CD14-positive monocyte (primary cell): ENCODE measurements at regions not wholly inside any gene's neighbourhood (a gene's known extent, or its start where the extent isn't known, plus 50 kb on each side); places are given as distances from the start of the nearest gene placed in this dataset.

Source experiments
- DNase-seq, 3 donors: peaks; one replicate each; pipeline ENCODE4 v3.0.0-alpha.2; 2011 to 2022
- H2AFZ ChIP-seq: 2 replicates; pipeline ENCODE4 v1.6.0; 2012; ENCODE audit warnings: mild to moderate bottlenecking, low read depth, low read length, inconsistent platforms; ENCODE audit not compliant: insufficient read depth, poor library complexity, severe bottlenecking
- H3K27ac ChIP-seq, 2 donors: 1 replicate in 1 of 2; 2 replicates in 1 of 2; pipeline ENCODE4 v1.5.1; 2012 to 2013; ENCODE audit warnings: low read length in 2 of 2, control low read depth in 1 of 2, inconsistent platforms in 1 of 2, low read depth in 1 of 2, mild to moderate bottlenecking in 1 of 2
- H3K27me3 ChIP-seq, 2 donors: one replicate each; pipeline versions ENCODE4 v1.6.0 to v1.6.1; 2011 to 2013; ENCODE audit warnings: low read length in 2 of 2; ENCODE audit not compliant: control insufficient read depth in 2 of 2, insufficient read depth in 2 of 2
- H3K36me3 ChIP-seq, 2 donors: replicated peaks in 1 of 2; 1 replicate in 1 of 2; 2 replicates in 1 of 2; pipeline versions ENCODE4 v1.5.1 to v1.6.1; 2012 to 2013; ENCODE audit warnings: low read length in 2 of 2, control low read depth in 1 of 2, inconsistent platforms in 1 of 2, mild to moderate bottlenecking in 1 of 2; ENCODE audit not compliant: insufficient read depth in 2 of 2, control insufficient read depth in 1 of 2
- H3K4me1 ChIP-seq, 2 donors: 1 replicate in 1 of 2; 2 replicates in 1 of 2; pipeline versions ENCODE4 v1.5.1 to v1.6.1; 2012 to 2013; ENCODE audit warnings: low read length in 2 of 2, control low read depth in 1 of 2, inconsistent platforms in 1 of 2, mild to moderate bottlenecking in 1 of 2, moderate library complexity in 1 of 2; ENCODE audit not compliant: insufficient read depth in 2 of 2, control insufficient read depth in 1 of 2
- H3K4me2 ChIP-seq: replicated peaks from 2 replicates; pipeline ENCODE3; 2012; ENCODE audit warnings: low read length, moderate library complexity, mild to moderate bottlenecking; ENCODE audit not compliant: poor library complexity, severe bottlenecking; ENCODE audit errors: extremely low read depth
- H3K4me3 ChIP-seq, 3 experiments: fragments of 200-600 bp in 1 of 3; sonication (generic) in 1 of 3; replicated peaks in 1 of 3; 1 replicate in 2 of 3; 2 replicates in 1 of 3; pipeline ENCODE4 v1.5.1; 2011 to 2013; ENCODE audit warnings: low read length in 3 of 3, mild to moderate bottlenecking in 3 of 3, control low read depth in 2 of 3, low read depth in 2 of 3, inconsistent platforms in 1 of 3, moderate library complexity in 1 of 3
- H3K79me2 ChIP-seq: 2 replicates; pipeline ENCODE4 v1.6.0; 2012; ENCODE audit warnings: mild to moderate bottlenecking, control low read depth, inconsistent platforms, low read length, moderate library complexity; ENCODE audit not compliant: insufficient read depth
- H3K9ac ChIP-seq: 2 replicates; pipeline ENCODE4 v1.6.0; 2017; ENCODE audit warnings: low read length, mild to moderate bottlenecking; ENCODE audit not compliant: insufficient read depth, poor library complexity, severe bottlenecking
- H3K9me3 ChIP-seq, 2 donors: replicated peaks in 1 of 2; 1 replicate in 1 of 2; 2 replicates in 1 of 2; pipeline versions ENCODE4 v1.5.1 to v1.6.1; 2012 to 2013; ENCODE audit warnings: low read length in 2 of 2, control low read depth in 1 of 2; ENCODE audit not compliant: control insufficient read depth in 1 of 2, insufficient read depth in 1 of 2
- H4K20me1 ChIP-seq: 2 replicates; pipeline ENCODE4 v1.6.0; 2012; ENCODE audit warnings: mild to moderate bottlenecking, low read length, control low read depth, moderate library complexity; ENCODE audit not compliant: insufficient read depth
- H3K27ac Mint-ChIP-seq, 7 donors: one replicate each; pipeline ENCODE4 v1.8.0; 2020; ENCODE audit warnings: mild to moderate bottlenecking in 7 of 7, mixed read lengths in 7 of 7, moderate library complexity in 6 of 7, inconsistent platforms in 2 of 7
- H3K27me3 Mint-ChIP-seq, 3 donors: one replicate each; pipeline ENCODE4 v1.8.0; 2021 to 2022; ENCODE audit warnings: low read depth in 3 of 3, mild to moderate bottlenecking in 3 of 3, mixed read lengths in 3 of 3, moderate library complexity in 3 of 3, inconsistent platforms in 1 of 3
- H3K36me3 Mint-ChIP-seq, 2 donors: one replicate each; pipeline ENCODE4 v1.8.0; 2020; ENCODE audit warnings: mixed read lengths in 2 of 2, inconsistent platforms in 1 of 2, mild to moderate bottlenecking in 1 of 2
- H3K4me1 Mint-ChIP-seq: one replicate; pipeline ENCODE4 v1.8.0; 2020; ENCODE audit warnings: mild to moderate bottlenecking, mixed read lengths
- H3K4me3 Mint-ChIP-seq, 2 donors: one replicate each; pipeline ENCODE4 v1.8.0; 2020; ENCODE audit warnings: mild to moderate bottlenecking in 2 of 2, mixed read lengths in 2 of 2, moderate library complexity in 1 of 2
- H3K9me3 Mint-ChIP-seq, 7 donors: one replicate each; pipeline ENCODE4 v1.8.0; 2020 to 2022; ENCODE audit warnings: mixed read lengths in 7 of 7, mild to moderate bottlenecking in 6 of 7, moderate library complexity in 6 of 7, inconsistent platforms in 2 of 7
- WGBS: methylation state at CpG from one replicate; pipeline ENCODE4 v1.1.5; 2013; ENCODE audit warnings: missing lambda C conversion rate; ENCODE audit not compliant: insufficient coverage; 5-methylcytosine and 5-hydroxymethylcytosine counted together
- intact Hi-C, 2 donors: fragments of 100-400 bp; cut with micrococcal nuclease; formaldehyde crosslinking; loops; one replicate each; pipeline versions ENCODE4 v1.15.0 to v1.15.1; 2023
- TF ChIP-seq, protein P1 (sequence below): fragments of 200-600 bp; IDR thresholded peaks from one replicate; pipeline ENCODE4 v1.8.0; 2022; ENCODE audit warnings: antibody characterized with exemption, mild to moderate bottlenecking

DNA sequence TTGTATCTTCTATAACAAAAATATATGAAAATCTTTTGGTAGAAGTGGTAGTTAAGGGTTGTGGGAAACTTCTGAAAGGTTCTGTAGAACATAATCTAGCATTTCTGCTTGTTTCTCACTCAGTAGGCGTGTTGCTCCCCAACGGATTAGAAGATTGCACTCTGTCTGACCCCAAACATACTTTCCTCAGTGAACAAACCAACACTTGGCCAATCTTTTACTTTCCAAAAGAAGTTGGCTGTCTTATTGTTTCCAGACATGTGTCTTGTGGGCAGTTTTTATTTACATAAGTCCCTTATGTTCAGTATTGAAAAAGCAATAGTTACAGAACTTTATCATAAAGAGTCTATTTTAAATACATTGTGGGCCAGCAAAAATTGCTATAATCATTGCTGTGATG, 312.8 kb upstream of the EPHA5 start:
- no peaks in the 10 kb centered on the region for H3K36me3 Mint-ChIP-seq
- intact Hi-C loops, result no loop called here
- WGBS, result no CpG with 5 or more reads among the region's 2 CpGs
- no peaks in the 10 kb centered on the region for H3K4me1 ChIP-seq
- no peak overlapping the region for H3K4me2 ChIP-seq
- H3K27ac Mint-ChIP-seq, result no peak overlapping the region
- no peak overlapping the region for H3K9ac ChIP-seq
- H3K79me2 ChIP-seq, result no peaks in the 10 kb centered on the region
- H3K4me3 Mint-ChIP-seq, result no peak overlapping the region
- no peak for DNase-seq
- H2AFZ ChIP-seq, result no peak overlapping the region
- H4K20me1 ChIP-seq, result no peaks in the 10 kb centered on the region
- H3K9me3 ChIP-seq, result peaks cover 6 to 7% of the 10 kb centered on the region in 2 donors
- H3K27ac ChIP-seq, result no peak overlapping the region
- no peaks in the 10 kb centered on the region for H3K4me1 Mint-ChIP-seq
- no peaks in the 10 kb centered on the region for H3K36me3 ChIP-seq
- H3K4me3 ChIP-seq, result no peak overlapping the region
- H3K9me3 Mint-ChIP-seq, result peaks cover 0 to 9% (median 3%) of the 10 kb centered on the region in 7 donors
- TF ChIP-seq, protein P1, sequence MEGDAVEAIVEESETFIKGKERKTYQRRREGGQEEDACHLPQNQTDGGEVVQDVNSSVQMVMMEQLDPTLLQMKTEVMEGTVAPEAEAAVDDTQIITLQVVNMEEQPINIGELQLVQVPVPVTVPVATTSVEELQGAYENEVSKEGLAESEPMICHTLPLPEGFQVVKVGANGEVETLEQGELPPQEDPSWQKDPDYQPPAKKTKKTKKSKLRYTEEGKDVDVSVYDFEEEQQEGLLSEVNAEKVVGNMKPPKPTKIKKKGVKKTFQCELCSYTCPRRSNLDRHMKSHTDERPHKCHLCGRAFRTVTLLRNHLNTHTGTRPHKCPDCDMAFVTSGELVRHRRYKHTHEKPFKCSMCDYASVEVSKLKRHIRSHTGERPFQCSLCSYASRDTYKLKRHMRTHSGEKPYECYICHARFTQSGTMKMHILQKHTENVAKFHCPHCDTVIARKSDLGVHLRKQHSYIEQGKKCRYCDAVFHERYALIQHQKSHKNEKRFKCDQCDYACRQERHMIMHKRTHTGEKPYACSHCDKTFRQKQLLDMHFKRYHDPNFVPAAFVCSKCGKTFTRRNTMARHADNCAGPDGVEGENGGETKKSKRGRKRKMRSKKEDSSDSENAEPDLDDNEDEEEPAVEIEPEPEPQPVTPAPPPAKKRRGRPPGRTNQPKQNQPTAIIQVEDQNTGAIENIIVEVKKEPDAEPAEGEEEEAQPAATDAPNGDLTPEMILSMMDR, result no peak
- H3K27me3 ChIP-seq, result no peaks in the 10 kb centered on the region
- H3K27me3 Mint-ChIP-seq, result no peaks in the 10 kb centered on the region

DNA sequence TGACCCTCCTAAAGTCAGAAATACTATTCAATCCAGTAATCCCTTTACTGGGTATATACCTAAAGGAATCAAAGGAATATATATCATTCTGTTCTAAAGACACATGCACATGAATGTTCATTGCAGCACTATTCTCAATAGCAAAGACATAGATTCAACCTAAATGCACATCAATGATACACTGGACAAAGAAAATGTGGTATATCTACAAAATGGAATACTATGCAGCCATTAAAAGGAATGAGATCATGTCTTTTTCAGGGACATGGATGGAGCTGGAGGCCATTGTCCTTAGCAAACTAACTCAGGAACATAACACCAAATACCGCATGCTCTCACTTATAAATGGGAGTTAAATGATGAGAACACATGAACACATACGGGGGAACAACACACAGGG, 306.0 kb upstream of the EPHA5 start:
- Mint-ChIP-seq H3K4me3 (no peak overlapping the region), H3K27me3 (peaks cover 0 to 1% (median 0%) of the 10 kb centered on the region in 3 donors), H3K4me1 (no peaks in the 10 kb centered on the region), H3K27ac (no peak overlapping the region), H3K36me3 (no peaks in the 10 kb centered on the region), H3K9me3 (peaks cover 0 to 12% (median 3%) of the 10 kb centered on the region in 7 donors)
- intact Hi-C loops, result no loop called here
- TF ChIP-seq, protein P1, result no peak
- no peak overlapping the region for H2AFZ ChIP-seq
- H3K4me1 ChIP-seq, result no peaks in the 10 kb centered on the region
- H4K20me1 ChIP-seq, result no peaks in the 10 kb centered on the region
- no peaks in the 10 kb centered on the region for H3K36me3 ChIP-seq
- 67% methylated on average over 1 of the region's 2 CpGs for WGBS
- H3K4me3 ChIP-seq, result no peak overlapping the region
- H3K79me2 ChIP-seq, result no peaks in the 10 kb centered on the region
- H3K4me2 ChIP-seq, result no peak overlapping the region
- H3K27ac ChIP-seq, result no peak overlapping the region
- no peak for DNase-seq
- no peak overlapping the region for H3K9ac ChIP-seq
- H3K9me3 ChIP-seq, result peaks cover 3 to 9% of the 10 kb centered on the region in 2 donors
- no peaks in the 10 kb centered on the region for H3K27me3 ChIP-seq
